ENCODE measurements at regions not wholly inside any gene's neighbourhood (a gene's known extent, or its start where the extent isn't known, plus 50 kb on each side); places are given as distances from the start of the nearest gene placed in this dataset.

DNA sequence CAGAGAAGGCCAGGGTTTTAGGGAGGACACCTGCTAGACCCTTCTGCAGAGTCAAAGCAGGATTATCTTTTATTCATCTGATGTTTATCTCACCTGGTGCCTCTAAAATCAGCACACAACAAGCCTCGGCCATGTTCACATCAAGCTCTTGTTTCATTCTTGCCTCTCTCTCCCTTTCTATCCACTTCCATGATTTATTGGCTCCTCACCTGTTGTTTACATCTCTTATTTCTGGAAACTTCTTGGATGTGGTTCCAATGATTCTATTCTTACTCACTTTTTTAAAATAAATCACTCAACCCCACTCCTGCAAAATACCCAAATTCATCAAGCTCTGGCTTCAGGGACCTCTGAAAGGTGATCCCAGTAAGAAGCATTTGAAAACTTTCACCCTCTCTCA lies 407.0 kb upstream of the KLF4 start:
- no peak for TF ChIP-seq CTCF (IDR thresholded peaks at IDR 0.05)
- TF ChIP-seq POLR2A (IDR thresholded peaks at IDR 0.05), result no peak

Measured in right lobe of liver (tissue), 4 donors.